ENCODE measurements at regions not wholly inside any gene's neighbourhood (a gene's known extent, or its start where the extent isn't known, plus 50 kb on each side); places are given as distances from the start of the nearest gene placed in this dataset.

- TF ChIP-seq, protein P1, sequence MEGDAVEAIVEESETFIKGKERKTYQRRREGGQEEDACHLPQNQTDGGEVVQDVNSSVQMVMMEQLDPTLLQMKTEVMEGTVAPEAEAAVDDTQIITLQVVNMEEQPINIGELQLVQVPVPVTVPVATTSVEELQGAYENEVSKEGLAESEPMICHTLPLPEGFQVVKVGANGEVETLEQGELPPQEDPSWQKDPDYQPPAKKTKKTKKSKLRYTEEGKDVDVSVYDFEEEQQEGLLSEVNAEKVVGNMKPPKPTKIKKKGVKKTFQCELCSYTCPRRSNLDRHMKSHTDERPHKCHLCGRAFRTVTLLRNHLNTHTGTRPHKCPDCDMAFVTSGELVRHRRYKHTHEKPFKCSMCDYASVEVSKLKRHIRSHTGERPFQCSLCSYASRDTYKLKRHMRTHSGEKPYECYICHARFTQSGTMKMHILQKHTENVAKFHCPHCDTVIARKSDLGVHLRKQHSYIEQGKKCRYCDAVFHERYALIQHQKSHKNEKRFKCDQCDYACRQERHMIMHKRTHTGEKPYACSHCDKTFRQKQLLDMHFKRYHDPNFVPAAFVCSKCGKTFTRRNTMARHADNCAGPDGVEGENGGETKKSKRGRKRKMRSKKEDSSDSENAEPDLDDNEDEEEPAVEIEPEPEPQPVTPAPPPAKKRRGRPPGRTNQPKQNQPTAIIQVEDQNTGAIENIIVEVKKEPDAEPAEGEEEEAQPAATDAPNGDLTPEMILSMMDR (IDR thresholded peaks at IDR 0.05; ENCODE audit: low read depth, low read length, poor library complexity, severe bottlenecking) = no peak
- TF ChIP-seq EZH2phosphoT487 (IDR thresholded peaks at IDR 0.05; ENCODE audit: borderline replicate concordance, low read length) = no peak
Measured at GRCh38 chr2:19146867-19147266, 211.6 kb downstream of the OSR1 start.

Measured in DOHH2 (cell line).